HG02763 (cell line): ENCODE measurements at regions not wholly inside any gene's neighbourhood (a gene's known extent, or its start where the extent isn't known, plus 50 kb on each side); places are given as distances from the start of the nearest gene placed in this dataset.

Source experiments
- ATAC-seq: cut with Tn5 transposase; IDR thresholded peaks from one replicate; pipeline ENCODE4 v1.9.1; 2021; ENCODE audit warnings: mild to moderate bottlenecking, moderate library complexity; ENCODE audit not compliant: unreplicated experiment

GRCh38 chr20:6575912-6576401 is 191.5 kb upstream of the BMP2 start:
- ATAC-seq, result no peak

GRCh38 chr20:6566821-6567220 is 200.7 kb upstream of the BMP2 start:
- no peak for ATAC-seq

GRCh38 chr20:6562111-6562510 is 205.4 kb upstream of the BMP2 start:
- ATAC-seq, result no peak

DNA sequence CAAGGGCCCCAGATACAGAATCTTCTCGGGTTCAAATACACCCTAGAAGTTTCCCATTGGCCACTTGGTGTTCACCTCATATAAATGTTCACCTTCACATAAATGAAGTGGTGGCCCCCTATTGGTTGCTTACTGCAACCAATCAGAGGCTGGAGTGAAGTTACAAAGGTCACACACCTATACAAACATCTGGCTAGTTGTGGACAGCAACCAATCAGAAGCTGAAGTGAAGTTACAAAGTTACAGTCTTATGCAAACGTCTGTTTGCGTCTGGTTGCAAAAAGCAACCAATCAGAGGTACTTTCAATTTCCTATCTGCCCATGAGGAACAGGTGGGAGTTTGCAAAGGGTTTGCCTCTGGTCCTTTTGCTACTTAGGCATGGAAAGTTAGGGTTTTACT is 206.5 kb upstream of the BMP2 start:
- no peak for ATAC-seq

- no peak for ATAC-seq
Measured at GRCh38 chr20:6559791-6560190, 207.7 kb upstream of the BMP2 start.

- ATAC-seq, result no peak
Measured at GRCh38 chr20:6558341-6558740, 209.1 kb upstream of the BMP2 start.

DNA sequence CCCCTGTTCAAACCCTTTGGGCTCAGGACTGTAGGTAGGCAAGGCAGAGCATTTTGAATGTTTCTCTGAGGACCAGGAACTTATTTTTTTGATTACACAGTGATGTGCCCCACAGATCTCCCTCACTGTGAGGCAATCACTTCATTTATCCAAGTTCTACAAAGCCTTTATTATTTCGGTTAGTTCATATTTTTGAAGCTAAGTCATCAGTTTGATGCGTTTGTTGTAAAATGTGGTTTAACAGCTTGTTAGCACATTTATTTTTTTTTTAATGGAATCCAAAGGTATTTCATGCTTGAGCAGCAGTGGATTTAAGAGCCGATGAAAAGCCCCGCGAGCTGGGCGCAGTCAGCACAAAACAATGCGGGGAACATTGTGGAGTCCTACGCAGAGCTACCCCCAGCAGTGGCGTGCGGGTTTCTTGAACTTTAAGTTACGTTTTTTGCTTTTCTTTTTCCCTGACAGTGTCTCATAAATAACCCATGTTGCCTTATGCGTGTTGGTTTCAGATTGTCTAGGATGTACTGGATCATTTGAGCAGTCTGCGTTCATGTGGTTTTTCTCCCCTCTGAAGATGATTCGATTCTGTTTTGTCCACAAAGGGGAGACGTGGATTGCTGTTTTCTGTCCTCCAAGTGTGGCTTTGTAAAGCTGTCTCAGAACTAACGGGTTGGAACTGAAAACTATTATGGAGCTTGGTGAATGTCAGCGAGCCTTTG is 233.6 kb upstream of the BMP2 start:
- ATAC-seq, result no peak

DNA sequence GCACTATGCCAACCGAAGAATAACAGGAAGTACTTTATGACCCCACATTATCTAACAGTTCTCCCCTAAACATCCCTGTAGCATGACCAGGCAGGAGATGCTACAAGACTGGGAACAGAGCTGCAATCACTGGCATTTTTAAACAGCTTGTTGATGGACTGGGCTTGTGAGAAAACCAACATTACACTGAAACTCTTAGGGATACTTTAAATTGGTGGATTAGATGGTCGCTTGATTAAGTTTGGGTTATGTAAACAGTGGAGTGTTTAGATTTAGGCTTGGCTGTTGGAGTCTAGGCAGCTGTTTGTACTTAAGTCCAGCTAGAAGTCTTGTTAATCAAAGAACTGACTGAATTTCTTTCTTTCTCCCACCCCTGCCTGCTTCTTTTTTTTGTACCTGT is 234.1 kb upstream of the BMP2 start:
- no peak for ATAC-seq

DNA sequence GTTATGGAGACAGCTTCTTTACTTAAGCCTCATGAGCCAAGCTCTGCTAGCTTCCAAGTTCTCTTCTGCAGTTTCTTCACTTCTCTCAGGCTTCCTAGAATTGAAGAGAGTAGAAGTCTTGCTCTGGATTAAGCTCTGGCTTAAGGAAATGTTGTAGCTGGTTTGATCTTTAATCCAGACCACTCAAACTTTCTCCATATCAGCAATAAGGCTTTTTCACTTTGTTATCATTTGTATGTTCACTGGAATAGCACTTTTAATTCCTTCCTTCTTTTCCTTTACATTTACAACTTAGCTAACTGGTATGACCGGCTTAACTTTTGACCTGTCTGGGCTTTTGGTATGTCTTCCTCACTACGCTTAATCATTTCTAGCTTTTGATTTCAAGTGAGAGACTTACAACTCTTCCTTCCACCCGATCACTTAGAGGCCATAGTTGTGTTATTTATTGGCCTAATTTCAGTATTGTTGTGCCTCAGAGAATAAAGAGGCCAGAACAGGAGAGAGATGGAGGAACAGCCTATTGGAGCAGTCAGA is 236.6 kb upstream of the BMP2 start:
- ATAC-seq, result no peak

DNA sequence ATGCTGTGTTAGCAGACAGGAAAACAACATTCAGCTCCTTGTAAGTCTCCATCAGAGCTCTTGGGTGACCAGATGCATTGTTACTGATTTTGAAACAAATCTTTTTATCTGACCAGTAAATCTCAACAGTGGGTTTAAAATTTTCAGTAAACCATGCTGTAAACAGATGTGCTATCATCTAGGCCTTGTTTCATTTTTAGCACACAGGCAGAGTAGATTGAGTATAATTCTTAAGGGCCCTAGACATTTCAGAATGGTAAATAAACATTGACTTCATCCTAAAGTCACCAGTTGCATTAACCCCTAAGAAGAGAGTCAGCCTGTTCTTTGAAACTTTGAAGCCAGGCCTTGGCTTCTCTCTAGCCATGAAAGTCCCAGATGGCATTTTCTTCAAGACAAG is 237.2 kb upstream of the BMP2 start:
- ATAC-seq, result no peak

DNA sequence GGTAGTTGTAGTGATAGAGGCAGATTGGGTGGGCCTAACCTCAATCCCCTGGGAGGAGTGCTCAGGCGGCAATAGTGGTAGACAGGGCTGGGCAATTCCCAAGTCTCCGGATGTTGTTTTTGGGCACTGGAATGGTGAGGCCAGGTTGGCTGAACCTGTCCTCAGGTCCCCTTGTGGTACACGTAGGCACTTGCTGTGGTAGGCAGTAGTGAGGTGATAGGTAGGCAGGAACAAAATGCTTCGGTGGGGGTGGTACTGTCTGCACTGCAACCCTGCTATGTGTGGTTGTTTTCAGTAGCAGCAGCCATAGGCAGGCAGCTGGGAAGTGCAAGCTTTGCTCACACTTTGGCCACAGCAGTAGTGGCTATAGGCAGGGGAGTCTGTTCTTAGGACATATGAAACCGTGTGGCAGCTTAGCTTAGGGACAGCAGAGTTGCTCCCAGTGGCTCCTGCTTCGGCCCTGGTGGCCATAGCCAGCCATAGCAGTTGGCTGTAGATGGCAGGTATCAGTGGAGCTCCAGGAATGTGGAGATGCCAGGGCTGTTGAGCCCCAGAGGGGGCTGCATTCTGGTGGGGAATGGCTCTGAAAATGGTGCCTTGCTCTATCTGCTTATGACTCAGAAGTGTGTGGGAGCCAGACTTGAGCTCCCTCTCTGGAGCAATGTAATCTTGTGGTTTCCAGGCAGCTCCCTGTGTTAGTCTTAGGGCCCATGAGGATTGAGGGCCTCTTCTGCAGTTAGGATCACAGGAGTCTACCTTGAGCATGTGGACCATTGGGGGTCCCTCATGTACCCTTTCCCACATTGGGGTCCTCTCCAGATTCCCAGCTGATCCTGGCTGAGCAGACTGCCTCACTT is 241.8 kb upstream of the BMP2 start:
- ATAC-seq, result no peak

DNA sequence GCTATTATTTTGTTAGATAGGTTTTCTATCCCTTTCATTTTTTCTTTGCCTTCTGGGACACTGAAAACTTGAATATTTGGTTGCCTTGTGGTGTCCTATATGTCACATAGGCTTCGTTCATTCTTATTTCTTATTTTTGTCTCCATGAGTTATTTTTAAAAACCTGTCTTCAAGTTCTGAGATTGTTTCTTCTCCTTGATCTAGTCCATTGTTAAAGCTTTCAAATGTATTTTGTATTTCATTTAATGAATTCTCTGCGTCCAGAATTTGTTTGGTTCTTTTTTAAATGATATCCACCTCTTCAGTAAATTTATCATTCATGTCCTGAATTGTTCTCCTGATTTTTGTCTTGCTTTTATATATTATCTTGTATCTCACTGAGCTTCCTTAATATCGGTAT is 243.2 kb upstream of the BMP2 start:
- ATAC-seq, result no peak

DNA sequence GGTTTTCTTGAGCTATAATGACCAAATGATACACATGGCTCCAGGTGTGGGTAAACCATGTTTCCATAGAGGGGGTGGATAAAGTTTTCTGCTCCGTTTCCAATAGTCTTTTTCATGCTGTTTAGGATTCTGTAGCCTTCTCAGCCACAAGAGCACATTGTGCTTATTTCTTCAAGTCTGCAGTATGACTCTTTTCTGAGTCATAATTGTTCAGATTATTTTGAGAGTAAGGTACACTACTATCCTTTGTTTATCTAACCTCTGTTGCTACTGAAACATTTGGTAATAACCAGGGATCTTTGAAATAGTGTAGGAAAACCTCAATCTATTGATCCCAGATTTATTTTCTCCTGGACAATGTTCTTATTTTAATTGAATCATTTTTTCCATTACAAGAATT is 247.9 kb upstream of the BMP2 start:
- ATAC-seq, result no peak

GRCh38 chr20:6515261-6515660 is 252.2 kb upstream of the BMP2 start:
- ATAC-seq, result no peak

- no peak for ATAC-seq
Measured at GRCh38 chr20:6513599-6513998, 253.9 kb upstream of the BMP2 start.

- ATAC-seq, result no peak
Measured at GRCh38 chr20:6509374-6509773, 258.1 kb upstream of the BMP2 start.

DNA sequence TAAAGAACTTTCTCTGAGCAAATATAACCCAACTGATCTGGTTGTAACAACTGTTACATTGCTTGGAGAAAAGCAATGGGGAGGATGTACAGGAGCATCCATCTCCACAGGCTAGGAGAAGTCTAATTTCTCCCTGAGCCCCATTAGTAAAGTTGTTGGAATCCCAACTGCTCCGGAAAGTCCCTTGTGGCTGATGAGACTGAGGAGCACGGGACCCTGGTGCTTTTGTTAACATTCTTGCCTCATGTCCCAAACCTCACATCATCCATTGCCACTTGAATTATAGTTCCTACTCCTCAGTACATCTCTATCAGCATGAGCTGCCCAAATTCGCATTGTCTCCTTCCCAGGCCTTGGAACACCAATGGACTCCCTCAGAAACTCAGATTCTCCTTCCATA is 260.6 kb upstream of the BMP2 start:
- ATAC-seq, result no peak

GRCh38 chr20:6504826-6505225 is 262.7 kb upstream of the BMP2 start:
- ATAC-seq, result no peak

- ATAC-seq, result no peak
Measured at GRCh38 chr20:6504179-6504578, 263.3 kb upstream of the BMP2 start.

DNA sequence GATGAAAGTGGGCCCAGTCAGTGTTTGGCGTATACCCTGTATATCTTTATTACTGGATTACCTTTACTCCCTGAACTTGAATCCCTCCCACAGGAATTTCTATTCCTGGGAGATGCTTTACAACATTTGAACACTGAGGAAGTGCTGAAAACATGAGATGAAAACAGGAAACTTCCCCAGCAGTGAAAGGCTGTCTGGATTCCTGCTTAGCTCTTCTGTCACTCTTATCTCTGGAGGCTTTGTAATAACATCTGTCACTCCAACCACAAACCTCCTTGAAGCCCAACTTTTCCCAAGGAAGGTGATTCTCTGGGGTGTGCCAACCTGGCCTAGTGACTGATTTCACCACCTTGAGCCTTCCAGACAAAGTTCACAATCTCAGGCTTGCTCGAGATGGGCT is 264.5 kb upstream of the BMP2 start:
- no peak for ATAC-seq

DNA sequence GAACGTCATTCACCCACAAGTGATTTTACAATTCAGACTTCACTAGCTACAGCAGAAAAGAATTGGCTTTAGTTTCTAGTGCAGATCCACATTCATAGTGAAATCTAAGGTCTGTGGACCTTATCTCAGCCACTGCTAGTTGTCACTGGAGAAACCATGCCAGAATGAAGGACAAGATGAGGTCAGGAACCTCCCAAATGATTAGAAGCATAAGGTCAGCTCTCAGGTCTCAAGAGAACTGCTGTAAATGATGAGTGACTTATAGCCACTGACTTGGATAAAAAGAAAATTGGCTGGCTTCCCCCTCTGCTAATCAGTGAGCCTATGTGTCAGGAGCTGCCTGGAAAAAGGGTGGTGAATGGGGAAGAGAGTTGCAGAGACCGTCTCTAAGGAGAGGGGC is 265.3 kb upstream of the BMP2 start:
- ATAC-seq, result no peak

GRCh38 chr20:6501061-6501460 is 266.4 kb upstream of the BMP2 start:
- no peak for ATAC-seq
